ENCODE measurements at regions not wholly inside any gene's neighbourhood (a gene's known extent, or its start where the extent isn't known, plus 50 kb on each side); places are given as distances from the start of the nearest gene placed in this dataset.

DNA sequence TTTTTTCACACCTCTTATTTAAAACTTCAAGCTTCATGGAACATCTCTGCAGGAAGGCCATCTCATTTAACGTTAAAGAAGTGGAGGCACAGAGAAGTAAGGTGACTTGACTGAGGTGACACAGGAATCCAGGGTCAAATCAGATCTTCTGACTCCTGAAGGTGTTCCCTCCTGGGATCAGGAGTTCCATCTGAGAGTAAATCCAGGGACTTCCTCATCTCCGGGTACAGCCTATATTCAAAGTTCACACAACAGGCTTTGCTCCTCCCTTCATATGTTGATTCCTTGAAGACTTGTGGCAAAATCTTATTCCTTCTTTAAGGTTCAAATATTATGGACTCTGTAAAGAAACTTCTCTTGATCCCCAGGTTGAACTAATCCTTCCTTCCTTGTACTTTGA is 313.1 kb upstream of the CLINT1 start:
- no peak for TF ChIP-seq CTCF (IDR thresholded peaks at IDR 0.05)
- WGBS, 4 donors = 79 to 90% (median 87%) methylated on average over 2 of the region's 2 CpGs
- Histone ChIP-seq H3K4me1 (replicated peaks in 1 of 2) (no peaks in the 10 kb centered on the region), H3K4me3 (no peak overlapping the region), H3K27me3 (no peaks in the 10 kb centered on the region), H3K36me3 (replicated peaks in 1 of 2) (no peaks in the 10 kb centered on the region), H3K9me3 (replicated peaks in 1 of 3) (no peaks in the 10 kb centered on the region), H3K27ac (no peak overlapping the region)
- no peak for DNase-seq
- intact Hi-C loops (cut with DNase I) = loop anchor here (10.0 kb wide), 3 partner anchors 97 to 933 kb away; no protein-coding TSS in a partner anchor

- H3K4me1 ChIP-seq (replicated peaks in 1 of 2) = no peaks in the 10 kb centered on the region
- H3K36me3 ChIP-seq (replicated peaks in 1 of 2) = no peaks in the 10 kb centered on the region
- no peak overlapping the region for H3K27ac ChIP-seq
- WGBS, 4 donors = 92 to 100% (median 95%) methylated on average over 2 of the region's 2 CpGs
- H3K9me3 ChIP-seq (replicated peaks in 1 of 3) = no peaks in the 10 kb centered on the region
- no peak overlapping the region for H3K4me3 ChIP-seq
- TF ChIP-seq CTCF (IDR thresholded peaks at IDR 0.05) = no peak
- TF ChIP-seq POLR2A (IDR thresholded peaks at IDR 0.05) = no peak
- intact Hi-C loops (cut with DNase I) = loop anchor here (10.0 kb wide), 3 partner anchors 96 to 934 kb away; no protein-coding TSS in a partner anchor
- DNase-seq = no peak
- no peaks in the 10 kb centered on the region for H3K27me3 ChIP-seq
Observed at GRCh38 chr5:158170534-158170933, 311.6 kb upstream of the CLINT1 start.

- H3K36me3 ChIP-seq (replicated peaks in 1 of 2) = no peaks in the 10 kb centered on the region
- H3K27me3 ChIP-seq = no peaks in the 10 kb centered on the region
- TF ChIP-seq CTCF (IDR thresholded peaks at IDR 0.05) (no peak), POLR2A (IDR thresholded peaks at IDR 0.05) (no peak)
- H3K9me3 ChIP-seq (replicated peaks in 1 of 3) = no peaks in the 10 kb centered on the region
- no peak overlapping the region for H3K27ac ChIP-seq
- DNase-seq = no peak
- H3K4me1 ChIP-seq (replicated peaks in 1 of 2) = no peaks in the 10 kb centered on the region
- WGBS, 4 donors = 84 to 87% (median 86%) methylated on average over 3 of the region's 3 CpGs
- no peak overlapping the region for H3K4me3 ChIP-seq
- intact Hi-C loops (cut with DNase I) = loop anchor here (10.0 kb wide), 3 partner anchors 95 to 935 kb away; no protein-coding TSS in a partner anchor
Observed at GRCh38 chr5:158170060-158170459, 311.1 kb upstream of the CLINT1 start.

DNA sequence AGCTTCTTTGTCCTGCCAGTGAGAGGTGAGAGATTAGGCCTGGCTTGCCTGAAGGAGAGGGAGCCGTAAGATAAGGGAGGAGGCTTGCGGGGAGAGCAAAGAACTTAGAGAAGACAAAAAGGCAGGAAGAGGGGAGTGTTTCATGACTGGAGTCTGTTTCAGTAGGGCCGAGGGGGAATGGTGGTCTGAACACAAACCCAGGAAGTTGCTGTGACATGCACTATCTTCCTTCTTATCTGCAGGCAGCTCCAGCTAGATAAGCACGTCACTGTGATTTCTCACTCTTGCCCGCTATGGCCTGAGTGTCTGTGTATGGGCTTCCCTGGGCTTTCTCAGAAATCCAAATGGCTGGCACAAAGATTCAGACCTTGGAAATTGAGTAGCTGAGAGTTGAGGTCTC is 307.5 kb upstream of the CLINT1 start:
- Histone ChIP-seq H3K27me3 (no peaks in the 10 kb centered on the region), H3K27ac (no peak overlapping the region), H3K4me3 (no peak overlapping the region), H3K9me3 (replicated peaks in 1 of 3) (no peaks in the 10 kb centered on the region), H3K36me3 (replicated peaks in 1 of 2) (no peaks in the 10 kb centered on the region), H3K4me1 (replicated peaks in 1 of 2) (peaks cover 0 to 7% of the 10 kb centered on the region in 2 donors)
- 57 to 65% (median 60%) methylated on average over 5 of the region's 5 CpGs for WGBS, 4 donors
- TF ChIP-seq POLR2A (IDR thresholded peaks at IDR 0.05) = no peak
- no peak for TF ChIP-seq CTCF (IDR thresholded peaks at IDR 0.05)
- intact Hi-C loops (cut with DNase I) = no loop called here
- DNase-seq = peak in 3 of 7 donors; percentile 18 to 39 (median 19)

Measured in adrenal gland (tissue), 9 donors.